IMR-90 (cell line): ENCODE measurements at regions not wholly inside any gene's neighbourhood (a gene's known extent, or its start where the extent isn't known, plus 50 kb on each side); places are given as distances from the start of the nearest gene placed in this dataset.

ENCODE experiments used
- POLR2A ChIP-seq: IDR thresholded peaks from 2 replicates; pipeline ENCODE4 v1.6.1; 2012; ENCODE audit warnings: mild to moderate bottlenecking, low read depth, low read length
- TF ChIP-seq, protein P1 (sequence below): conservative IDR thresholded peaks from 2 replicates; pipeline ENCODE4 v1.5.1; 2012; ENCODE audit warnings: mild to moderate bottlenecking, low read depth, low read length, improper control_type of control experiment

DNA sequence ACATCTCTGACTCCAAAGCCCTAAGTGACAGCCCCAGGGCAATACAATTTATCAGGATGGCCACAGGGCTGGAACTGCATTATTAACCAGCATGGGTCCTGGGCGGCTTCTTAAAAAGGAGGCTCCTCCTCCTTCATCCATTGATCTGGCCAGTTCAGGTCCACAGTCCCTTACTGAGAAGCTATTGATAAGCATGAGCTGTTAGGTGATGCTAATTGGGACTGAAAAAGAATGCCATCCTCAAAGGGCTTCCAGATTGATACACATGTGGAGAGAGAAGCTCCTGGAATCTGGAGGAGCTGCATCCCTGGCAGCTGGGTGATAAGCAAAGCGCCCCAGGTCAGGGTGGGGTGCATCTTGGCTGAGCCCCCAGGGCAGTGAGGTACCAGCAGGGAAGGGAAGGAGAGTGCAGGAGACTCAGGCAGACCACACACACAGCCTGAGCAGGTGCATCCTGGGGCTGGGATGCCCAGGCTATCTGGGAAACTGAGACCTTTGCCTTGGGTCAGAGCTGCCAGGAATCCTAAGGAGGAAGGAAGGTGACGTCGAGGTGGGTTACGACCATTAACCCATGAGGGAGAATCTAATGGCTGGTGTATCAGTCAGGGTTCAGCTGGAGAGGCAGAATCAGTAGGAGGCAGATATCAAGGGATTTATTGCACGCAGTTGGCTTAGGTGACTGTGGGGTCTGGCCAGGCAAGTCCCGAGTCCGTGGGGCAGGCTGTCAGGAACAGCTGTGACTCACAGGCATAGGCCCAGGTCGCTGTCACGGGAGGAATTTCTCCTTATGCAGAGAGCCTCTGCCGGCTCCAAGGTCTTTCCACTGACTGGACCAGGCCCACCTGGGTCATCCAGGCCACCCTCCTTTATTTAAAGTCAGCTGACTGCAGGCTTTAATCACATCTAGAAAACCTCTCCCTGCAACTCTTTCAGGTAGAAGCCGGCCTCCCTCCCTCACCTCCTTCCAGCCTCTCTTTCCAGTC is 261.2 kb downstream of the BMP7 start:
- TF ChIP-seq POLR2A, result no peak
- TF ChIP-seq, protein P1, sequence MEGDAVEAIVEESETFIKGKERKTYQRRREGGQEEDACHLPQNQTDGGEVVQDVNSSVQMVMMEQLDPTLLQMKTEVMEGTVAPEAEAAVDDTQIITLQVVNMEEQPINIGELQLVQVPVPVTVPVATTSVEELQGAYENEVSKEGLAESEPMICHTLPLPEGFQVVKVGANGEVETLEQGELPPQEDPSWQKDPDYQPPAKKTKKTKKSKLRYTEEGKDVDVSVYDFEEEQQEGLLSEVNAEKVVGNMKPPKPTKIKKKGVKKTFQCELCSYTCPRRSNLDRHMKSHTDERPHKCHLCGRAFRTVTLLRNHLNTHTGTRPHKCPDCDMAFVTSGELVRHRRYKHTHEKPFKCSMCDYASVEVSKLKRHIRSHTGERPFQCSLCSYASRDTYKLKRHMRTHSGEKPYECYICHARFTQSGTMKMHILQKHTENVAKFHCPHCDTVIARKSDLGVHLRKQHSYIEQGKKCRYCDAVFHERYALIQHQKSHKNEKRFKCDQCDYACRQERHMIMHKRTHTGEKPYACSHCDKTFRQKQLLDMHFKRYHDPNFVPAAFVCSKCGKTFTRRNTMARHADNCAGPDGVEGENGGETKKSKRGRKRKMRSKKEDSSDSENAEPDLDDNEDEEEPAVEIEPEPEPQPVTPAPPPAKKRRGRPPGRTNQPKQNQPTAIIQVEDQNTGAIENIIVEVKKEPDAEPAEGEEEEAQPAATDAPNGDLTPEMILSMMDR, result no peak
